A673 (cell line): ENCODE measurements at regions not wholly inside any gene's neighbourhood (a gene's known extent, or its start where the extent isn't known, plus 50 kb on each side); places are given as distances from the start of the nearest gene placed in this dataset.

Experiments used
- EZH2 ChIP-seq: fragments of 200-600 bp; sonication (generic); IDR thresholded peaks from 2 replicates; pipeline ENCODE4 v1.6.1; 2017; ENCODE audit warnings: borderline replicate concordance, low read depth, mild to moderate bottlenecking, mixed read lengths, antibody characterized with exemption, low read length; ENCODE audit not compliant: poor library complexity, severe bottlenecking
- TF ChIP-seq, protein P1 (sequence below): fragments of 300-800, 200-600 bp; sonication (generic); conservative IDR thresholded peaks from 2 replicates; pipeline ENCODE4 v1.5.1; 2017; ENCODE audit warnings: low read depth, mild to moderate bottlenecking, antibody characterized with exemption, low read length, moderate library complexity, mixed read lengths

- TF ChIP-seq, protein P1, sequence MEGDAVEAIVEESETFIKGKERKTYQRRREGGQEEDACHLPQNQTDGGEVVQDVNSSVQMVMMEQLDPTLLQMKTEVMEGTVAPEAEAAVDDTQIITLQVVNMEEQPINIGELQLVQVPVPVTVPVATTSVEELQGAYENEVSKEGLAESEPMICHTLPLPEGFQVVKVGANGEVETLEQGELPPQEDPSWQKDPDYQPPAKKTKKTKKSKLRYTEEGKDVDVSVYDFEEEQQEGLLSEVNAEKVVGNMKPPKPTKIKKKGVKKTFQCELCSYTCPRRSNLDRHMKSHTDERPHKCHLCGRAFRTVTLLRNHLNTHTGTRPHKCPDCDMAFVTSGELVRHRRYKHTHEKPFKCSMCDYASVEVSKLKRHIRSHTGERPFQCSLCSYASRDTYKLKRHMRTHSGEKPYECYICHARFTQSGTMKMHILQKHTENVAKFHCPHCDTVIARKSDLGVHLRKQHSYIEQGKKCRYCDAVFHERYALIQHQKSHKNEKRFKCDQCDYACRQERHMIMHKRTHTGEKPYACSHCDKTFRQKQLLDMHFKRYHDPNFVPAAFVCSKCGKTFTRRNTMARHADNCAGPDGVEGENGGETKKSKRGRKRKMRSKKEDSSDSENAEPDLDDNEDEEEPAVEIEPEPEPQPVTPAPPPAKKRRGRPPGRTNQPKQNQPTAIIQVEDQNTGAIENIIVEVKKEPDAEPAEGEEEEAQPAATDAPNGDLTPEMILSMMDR = no peak
- TF ChIP-seq EZH2 = no peak
Measured at GRCh38 chr1:238672262-238672661, 714.1 kb upstream of the CHRM3 start.
